Activated CD4-positive, alpha-beta T cell treated with anti-CD3 and anti-CD28 coated beads, Interleukin-2, amount 50 U/mL, for 48 hours (primary cell): ENCODE measurements at regions not wholly inside any gene's neighbourhood (a gene's known extent, or its start where the extent isn't known, plus 50 kb on each side); places are given as distances from the start of the nearest gene placed in this dataset.

ENCODE experiments used
- DNase-seq, 2 experiments: peaks; one replicate each; pipeline ENCODE4 v3.0.0-alpha.2; 2020

DNA sequence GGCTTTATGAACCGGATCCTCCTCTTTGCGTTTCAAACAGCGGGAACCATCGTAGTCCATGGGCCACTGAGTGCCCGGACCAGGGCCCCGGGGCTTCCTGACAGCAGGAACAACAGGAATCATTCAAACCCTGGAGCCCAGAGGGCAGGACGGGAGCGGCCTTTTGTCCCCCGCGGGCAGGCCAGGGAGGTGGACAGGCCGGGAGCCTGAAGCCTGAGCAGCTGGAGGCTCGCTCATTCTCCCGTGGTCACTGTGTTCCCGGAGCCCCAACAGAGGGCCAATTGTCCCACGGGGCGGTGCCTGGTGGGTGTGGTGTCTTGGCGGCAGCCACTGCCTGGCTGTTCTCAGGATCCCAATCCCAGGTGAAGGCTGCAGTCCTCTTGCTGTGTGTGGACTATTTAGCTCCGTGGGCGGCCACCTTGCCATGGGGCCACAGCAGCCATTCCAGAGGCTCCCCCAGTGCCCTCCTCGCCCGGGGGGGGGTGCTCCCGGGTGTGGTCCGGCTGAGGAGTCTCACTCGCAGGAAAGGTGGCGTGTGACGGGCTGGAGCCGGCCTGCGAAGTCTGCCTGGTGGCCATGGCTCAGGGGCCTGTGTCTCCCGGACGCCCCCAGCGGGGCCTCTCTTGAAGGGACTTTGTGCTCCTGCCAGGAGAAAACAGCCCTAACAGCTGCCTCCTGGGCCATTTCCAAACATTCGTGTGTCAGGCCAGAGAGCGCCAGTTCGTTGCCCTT is 77.2 kb upstream of the BHLHE23 start:
- no peak for DNase-seq

- DNase-seq: no peak
Observed at GRCh38 chr20:63082939-63083735, 76.4 kb upstream of the BHLHE23 start.

DNA sequence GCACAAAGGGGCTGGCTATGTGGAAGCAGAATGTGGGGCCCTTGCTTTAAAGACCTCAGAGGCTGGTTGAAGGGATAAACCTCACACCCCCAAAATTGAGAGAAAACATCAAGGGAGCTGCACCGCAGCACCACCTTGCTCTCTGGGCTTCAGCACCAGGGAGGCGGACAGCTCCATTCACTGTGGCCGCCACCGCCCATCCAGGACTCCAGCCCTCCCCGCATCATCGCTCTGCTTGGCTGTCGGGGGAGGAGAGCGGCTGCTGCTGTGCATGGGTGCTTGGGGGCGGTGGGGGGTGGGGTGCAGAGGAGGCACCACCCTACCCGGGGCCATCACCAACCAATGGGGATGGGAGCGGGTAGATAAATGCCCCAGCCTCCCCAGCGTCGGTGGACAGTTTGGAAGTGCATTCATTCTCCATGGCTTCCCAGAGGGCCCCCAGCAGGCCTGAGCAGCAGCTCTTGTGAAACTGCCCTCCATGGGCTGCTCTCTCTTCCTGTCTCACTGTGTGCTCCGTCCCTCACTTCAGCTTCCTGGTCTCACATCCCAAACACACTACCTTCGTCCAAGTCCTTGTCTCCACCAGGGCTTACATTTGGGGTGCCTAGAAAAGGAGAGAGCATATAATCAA is 75.7 kb upstream of the BHLHE23 start:
- peak; percentile 37 to 39 for DNase-seq

DNA sequence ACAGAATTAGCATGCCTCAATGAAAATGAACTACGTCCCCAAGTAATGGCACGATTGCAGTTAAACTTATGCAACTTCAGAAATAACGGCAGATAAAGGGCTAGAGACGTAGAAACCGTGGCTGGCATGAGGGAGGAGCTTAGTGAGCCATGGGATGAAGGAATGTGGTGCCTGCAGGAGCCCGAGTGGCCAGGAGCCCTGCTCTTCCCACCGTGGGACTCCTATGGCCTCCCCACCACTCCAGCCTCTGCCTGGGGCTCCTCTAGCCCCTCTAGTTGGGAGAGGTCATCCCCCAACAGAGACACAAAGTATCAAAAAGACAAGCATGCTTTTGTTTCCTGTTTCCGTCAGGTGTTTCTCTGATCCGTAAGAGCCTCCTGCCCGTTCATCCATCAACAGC is 75.1 kb upstream of the BHLHE23 start:
- DNase-seq: no peak

- DNase-seq: no peak
Observed at GRCh38 chr20:63081351-63081750, 74.6 kb upstream of the BHLHE23 start.

GRCh38 chr20:63080811-63081210 is 74.0 kb upstream of the BHLHE23 start:
- DNase-seq: no peak

DNA sequence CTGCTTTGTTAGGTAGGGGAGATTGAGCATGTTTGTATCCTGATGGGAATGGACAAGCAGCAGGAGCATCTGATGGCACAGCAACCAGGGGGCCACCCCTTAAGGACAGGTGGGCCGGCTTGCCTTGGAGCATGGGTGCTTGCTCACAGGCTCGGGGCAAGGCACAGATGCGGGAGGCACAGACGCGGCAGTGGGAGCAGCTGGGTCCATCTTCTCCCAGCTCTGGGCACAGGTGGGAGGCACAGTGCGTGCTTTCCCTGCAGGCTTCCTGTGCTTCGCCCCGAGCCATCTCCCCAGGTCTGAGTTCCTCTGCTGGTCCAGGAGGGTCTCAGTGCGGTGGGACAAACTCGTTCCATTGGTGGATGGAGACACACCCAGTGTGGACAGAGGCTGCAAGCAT is 73.6 kb upstream of the BHLHE23 start:
- DNase-seq: no peak

- DNase-seq: no peak
Observed at GRCh38 chr20:63079971-63080370, 73.2 kb upstream of the BHLHE23 start.

- no peak for DNase-seq
Observed at GRCh38 chr20:63077705-63078104, 70.9 kb upstream of the BHLHE23 start.

DNA sequence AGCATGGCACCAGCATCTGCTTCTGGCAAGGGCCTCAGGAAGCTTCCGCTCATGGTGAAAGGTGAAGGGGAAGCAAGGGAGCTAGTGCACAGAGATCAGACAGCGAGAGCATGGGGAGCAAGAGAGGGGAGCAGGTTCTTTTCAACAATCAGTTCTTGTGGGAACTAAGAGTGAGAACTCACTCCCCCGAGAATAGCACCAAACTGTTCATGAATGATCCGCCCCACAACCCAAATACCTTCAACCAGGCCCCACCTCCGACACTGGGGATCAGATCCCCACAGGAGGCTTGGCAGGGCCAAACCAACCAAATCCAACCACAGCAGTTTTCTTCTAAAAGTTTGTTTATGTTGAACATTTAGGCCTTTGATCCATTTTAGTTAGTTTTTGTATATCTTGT is 69.7 kb upstream of the BHLHE23 start:
- no peak for DNase-seq

GRCh38 chr20:63074631-63075030 is 67.9 kb upstream of the BHLHE23 start:
- no peak for DNase-seq

- no peak for DNase-seq
Observed at GRCh38 chr20:63074182-63074581, 67.4 kb upstream of the BHLHE23 start.

DNA sequence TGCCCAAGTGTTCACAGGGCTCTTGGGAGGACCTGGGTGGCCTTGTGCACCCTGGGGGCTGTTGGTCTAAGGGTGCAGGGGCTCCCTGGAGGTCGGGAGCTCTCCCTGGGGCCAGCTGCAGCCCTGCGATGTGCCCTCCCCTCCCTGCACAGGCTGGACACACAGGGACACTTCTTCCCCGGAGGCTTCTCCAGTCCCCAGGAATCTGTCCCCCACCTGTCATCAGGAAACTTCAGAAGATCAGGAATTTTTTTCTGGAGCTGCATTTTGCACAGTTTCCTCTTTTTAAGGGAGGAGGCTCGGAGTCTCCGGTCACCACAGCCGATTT is 66.9 kb upstream of the BHLHE23 start:
- no peak for DNase-seq

DNA sequence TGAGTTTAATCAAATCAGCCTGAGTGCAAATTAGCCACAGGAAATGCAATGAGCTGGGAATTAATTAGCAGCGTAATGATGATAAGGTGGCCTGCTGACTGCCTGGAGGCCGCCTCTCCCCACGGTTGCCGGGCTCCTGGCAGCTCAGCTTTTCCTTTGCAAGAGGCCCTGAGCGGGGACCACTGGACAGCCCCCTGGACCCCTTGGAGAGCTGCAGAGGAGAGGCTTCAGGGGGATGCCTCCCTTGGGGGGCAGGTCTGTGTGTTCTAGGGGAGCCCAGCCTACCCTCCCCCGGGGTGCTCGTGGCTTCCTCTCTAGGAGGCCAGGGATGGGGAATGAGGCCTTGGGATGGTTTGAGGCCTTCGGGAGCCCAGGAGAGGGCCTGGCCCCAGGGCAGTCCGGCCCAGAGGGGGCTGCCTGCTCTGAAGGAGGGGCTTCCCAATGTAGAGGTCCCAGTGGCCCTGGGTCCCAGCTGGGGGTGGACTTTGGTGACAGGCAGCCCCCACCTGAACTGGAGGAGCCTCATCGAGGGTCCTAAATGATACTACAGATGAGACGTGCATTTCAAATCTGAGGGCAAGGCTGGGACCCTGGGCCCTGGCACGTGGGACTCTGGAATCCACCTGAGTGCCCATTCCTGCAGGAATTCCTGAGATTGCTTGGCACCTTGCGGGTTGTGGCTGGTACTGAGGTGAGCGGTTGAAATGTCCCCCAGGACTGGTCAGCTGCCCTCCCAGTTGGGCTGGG is 66.4 kb upstream of the BHLHE23 start:
- DNase-seq: no peak

GRCh38 chr20:63072231-63072791 is 65.5 kb upstream of the BHLHE23 start:
- DNase-seq: no peak

DNA sequence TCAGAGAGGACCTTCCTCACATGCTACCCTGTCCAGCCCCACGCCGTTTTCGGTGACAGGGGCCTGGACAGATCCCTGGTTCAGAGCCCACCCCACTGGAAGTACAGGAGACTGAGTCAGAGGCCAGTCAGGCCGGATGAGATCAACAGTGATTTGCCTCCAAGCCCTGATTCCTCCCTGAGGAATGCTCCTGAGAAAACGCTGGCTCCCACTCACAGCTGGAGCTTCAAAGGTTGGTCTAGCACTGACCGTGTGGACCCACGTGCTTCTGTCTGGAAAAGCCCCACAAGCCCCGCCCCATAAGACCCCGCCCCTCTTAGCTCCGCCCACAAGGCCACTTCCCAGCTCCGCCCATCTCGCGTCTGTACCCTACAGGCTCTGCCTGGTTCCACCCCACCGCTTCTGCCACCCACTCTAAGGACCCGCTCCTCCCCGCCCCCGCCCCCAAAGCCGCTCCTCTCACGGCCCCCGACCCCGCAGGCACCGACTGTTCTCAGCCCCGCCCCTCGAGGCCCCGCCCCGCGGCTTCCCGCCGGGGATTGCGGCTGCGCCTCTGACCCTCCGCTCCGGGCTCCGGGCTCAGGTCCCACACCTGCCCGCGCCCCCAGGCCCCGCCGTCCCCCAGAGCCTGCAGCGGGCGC is 64.9 kb upstream of the BHLHE23 start:
- peak; percentile 28 to 38 for DNase-seq

GRCh38 chr20:63070771-63071540 is 64.2 kb upstream of the BHLHE23 start:
- no peak for DNase-seq

DNA sequence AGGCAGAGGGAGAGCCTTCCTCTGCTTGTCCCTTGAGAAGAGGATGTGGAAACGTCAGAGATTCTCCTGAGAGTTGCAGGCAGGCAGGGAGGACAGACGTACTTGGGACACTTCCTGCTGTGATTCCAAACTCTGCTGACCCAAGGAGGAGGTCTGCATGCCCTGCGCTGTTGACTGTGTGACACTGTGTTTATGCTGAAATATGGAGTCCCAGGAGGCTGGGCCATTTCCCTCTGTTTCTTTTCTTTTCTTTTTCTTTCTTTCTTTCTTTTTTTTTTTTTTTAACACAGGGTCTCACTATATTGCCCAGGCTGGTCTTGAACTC is 63.5 kb upstream of the BHLHE23 start:
- no peak for DNase-seq

DNA sequence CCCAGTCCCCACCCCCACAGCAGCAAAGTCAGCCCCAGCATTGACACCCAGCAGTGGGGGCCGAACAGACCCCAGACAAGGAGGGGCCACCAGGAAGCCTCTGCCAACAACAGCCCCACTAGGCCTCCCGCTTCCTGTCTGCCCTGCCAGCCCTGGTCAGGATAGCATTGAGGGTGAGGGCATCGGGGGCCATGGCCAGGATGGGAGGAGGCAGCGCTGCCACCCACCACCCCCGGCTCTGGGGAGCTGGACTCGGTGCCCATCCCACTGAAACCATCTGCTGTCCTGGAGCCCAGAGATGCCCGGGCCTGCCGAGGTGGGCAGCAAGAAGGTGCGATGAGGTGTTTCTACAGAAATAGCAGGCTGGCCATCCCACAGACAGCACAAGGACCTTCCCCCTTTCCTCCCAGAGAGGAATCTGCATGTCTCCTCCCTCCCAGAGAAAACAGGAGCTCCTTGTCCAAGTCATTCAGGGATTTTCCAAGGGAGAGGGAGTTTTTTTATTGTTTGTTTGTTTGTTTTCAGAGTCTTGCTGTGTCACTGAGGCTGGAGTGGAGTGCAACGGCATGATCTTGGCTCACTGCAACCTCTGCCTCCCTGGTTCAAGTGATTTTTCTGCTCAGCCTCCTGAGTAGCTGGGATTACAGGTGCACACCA is 62.1 kb upstream of the BHLHE23 start:
- no peak for DNase-seq

DNA sequence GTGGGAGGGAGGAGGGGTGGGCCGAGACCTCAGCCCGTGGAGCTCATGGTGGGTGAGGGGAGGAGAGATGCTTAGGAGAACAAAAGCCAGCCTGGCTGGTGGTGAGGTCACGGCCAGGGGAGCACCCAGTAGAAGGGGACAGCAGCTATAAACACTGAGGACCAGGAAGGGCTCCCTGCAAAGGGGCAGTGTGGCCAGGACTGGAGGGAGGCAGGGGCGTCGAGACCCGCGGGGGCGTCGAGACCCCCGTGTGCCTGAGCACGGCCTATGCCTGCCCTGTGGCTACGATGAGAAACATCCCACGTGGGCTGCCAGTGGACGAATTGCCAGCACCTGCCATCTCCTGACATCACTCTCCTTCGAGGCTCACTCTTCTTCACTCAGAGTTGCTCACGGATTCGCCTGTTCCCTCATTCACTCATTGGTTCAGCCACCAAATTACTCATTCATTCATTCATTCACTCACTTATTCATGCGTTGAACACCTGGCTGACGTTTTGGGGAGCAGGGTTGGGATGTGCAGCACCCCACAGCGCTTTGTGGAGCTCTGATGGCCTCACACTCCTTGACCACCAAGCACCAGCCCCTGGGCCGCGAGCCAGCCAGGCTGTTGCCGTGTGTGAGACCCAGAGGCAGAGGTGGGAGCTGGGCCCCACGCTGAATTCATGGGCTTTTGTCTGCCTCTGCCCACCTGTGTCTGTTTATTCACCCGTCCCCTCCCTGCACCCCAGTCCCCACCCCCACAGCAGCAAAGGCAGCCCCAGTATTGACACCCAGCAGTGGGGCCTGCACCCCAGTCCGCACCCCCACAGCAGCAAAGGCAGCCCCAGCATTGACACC is 61.2 kb upstream of the BHLHE23 start:
- no peak for DNase-seq
